ENCODE measurements at regions not wholly inside any gene's neighbourhood (a gene's known extent, or its start where the extent isn't known, plus 50 kb on each side); places are given as distances from the start of the nearest gene placed in this dataset.

- Mint-ChIP-seq H3K9me3 (ENCODE audit: low read depth) (no peaks in the 10 kb centered on the region), H3K27ac (no peak overlapping the region), H3K4me1 (ENCODE audit: low read depth) (no peaks in the 10 kb centered on the region), H3K27me3 (peaks cover 28% of the 10 kb centered on the region), H3K4me3 (ENCODE audit: low read depth) (no peak overlapping the region), H3K36me3 (ENCODE audit: insufficient read depth) (no peaks in the 10 kb centered on the region)
- DNase-seq (ENCODE audit: low spot score, unreplicated experiment): no peak
- TF ChIP-seq CTCF (IDR thresholded peaks at IDR 0.05; ENCODE audit: unreplicated experiment): no peak
Observed at GRCh38 chr1:14451217-14451616, 147.3 kb upstream of the KAZN start.

GRCh38 chr1:14452551-14452950 lies 145.9 kb upstream of the KAZN start:
- H3K4me1 Mint-ChIP-seq (ENCODE audit: low read depth): no peaks in the 10 kb centered on the region
- H3K4me3 Mint-ChIP-seq (ENCODE audit: low read depth): no peak overlapping the region
- DNase-seq (ENCODE audit: low spot score, unreplicated experiment): no peak
- H3K36me3 Mint-ChIP-seq (ENCODE audit: insufficient read depth): no peaks in the 10 kb centered on the region
- peaks cover 28% of the 10 kb centered on the region for H3K27me3 Mint-ChIP-seq
- no peak overlapping the region for H3K27ac Mint-ChIP-seq
- H3K9me3 Mint-ChIP-seq (ENCODE audit: low read depth): no peaks in the 10 kb centered on the region
- TF ChIP-seq CTCF (IDR thresholded peaks at IDR 0.05; ENCODE audit: unreplicated experiment): no peak

- H3K4me1 Mint-ChIP-seq (ENCODE audit: low read depth): no peaks in the 10 kb centered on the region
- H3K36me3 Mint-ChIP-seq (ENCODE audit: insufficient read depth): no peaks in the 10 kb centered on the region
- peaks cover 3% of the 10 kb centered on the region for H3K27me3 Mint-ChIP-seq
- no peak for DNase-seq (ENCODE audit: low spot score, unreplicated experiment)
- TF ChIP-seq CTCF (IDR thresholded peaks at IDR 0.05; ENCODE audit: unreplicated experiment): no peak
- no peak overlapping the region for H3K4me3 Mint-ChIP-seq (ENCODE audit: low read depth)
- H3K9me3 Mint-ChIP-seq (ENCODE audit: low read depth): no peaks in the 10 kb centered on the region
- no peak overlapping the region for H3K27ac Mint-ChIP-seq
Observed at GRCh38 chr1:14460173-14460572, 138.3 kb upstream of the KAZN start.

- Mint-ChIP-seq H3K9me3 (ENCODE audit: low read depth) (no peaks in the 10 kb centered on the region), H3K4me3 (ENCODE audit: low read depth) (no peak overlapping the region), H3K27me3 (peaks cover 3% of the 10 kb centered on the region), H3K36me3 (ENCODE audit: insufficient read depth) (no peaks in the 10 kb centered on the region), H3K4me1 (ENCODE audit: low read depth) (peaks cover 2% of the 10 kb centered on the region), H3K27ac (no peak overlapping the region)
- DNase-seq (ENCODE audit: low spot score, unreplicated experiment): no peak
- TF ChIP-seq CTCF (IDR thresholded peaks at IDR 0.05; ENCODE audit: unreplicated experiment): no peak
Observed at GRCh38 chr1:14462851-14463250, 135.6 kb upstream of the KAZN start.

GRCh38 chr1:14466006-14466405 lies 132.5 kb upstream of the KAZN start:
- no peaks in the 10 kb centered on the region for H3K9me3 Mint-ChIP-seq (ENCODE audit: low read depth)
- H3K36me3 Mint-ChIP-seq (ENCODE audit: insufficient read depth): no peaks in the 10 kb centered on the region
- no peak for TF ChIP-seq CTCF (IDR thresholded peaks at IDR 0.05; ENCODE audit: unreplicated experiment)
- H3K4me3 Mint-ChIP-seq (ENCODE audit: low read depth): no peak overlapping the region
- H3K27ac Mint-ChIP-seq: no peak overlapping the region
- peaks cover 2% of the 10 kb centered on the region for H3K4me1 Mint-ChIP-seq (ENCODE audit: low read depth)
- peaks cover 9% of the 10 kb centered on the region for H3K27me3 Mint-ChIP-seq
- DNase-seq (ENCODE audit: low spot score, unreplicated experiment): no peak
